Stomach smooth muscle (tissue), 2 donors: ENCODE measurements at regions not wholly inside any gene's neighbourhood (a gene's known extent, or its start where the extent isn't known, plus 50 kb on each side); places are given as distances from the start of the nearest gene placed in this dataset.
A peak's percentile ranks its signal among the peaks of the same experiment; 100 is the strongest.
"Not testable (repeated sequence)": the region's sequence is repeated elsewhere in the genome, so short reads cannot be mapped to it uniquely, and the experiment has no call there.

Experiments used
- H3K27ac ChIP-seq: one replicate; pipeline ENCODE4 v1.7.0; 2013; ENCODE audit warnings: mild to moderate bottlenecking, low read length, inconsistent platforms
- H3K27me3 ChIP-seq, 2 donors: one replicate each; pipeline ENCODE4 v1.7.0; 2013; ENCODE audit warnings: low read length in 2 of 2; ENCODE audit not compliant: insufficient read depth in 2 of 2, control insufficient read depth in 1 of 2
- H3K36me3 ChIP-seq, 2 donors: one replicate each; pipeline ENCODE4 v1.7.0; 2013; ENCODE audit warnings: low read length in 2 of 2; ENCODE audit not compliant: control insufficient read depth in 2 of 2, insufficient read depth in 2 of 2
- H3K4me1 ChIP-seq: one replicate; pipeline ENCODE4 v1.7.0; 2013; ENCODE audit warnings: low read length; ENCODE audit not compliant: control insufficient read depth, insufficient read depth
- H3K4me3 ChIP-seq, 2 donors: one replicate each; pipeline ENCODE4 v1.7.0; 2013; ENCODE audit warnings: low read length in 2 of 2
- H3K9ac ChIP-seq, 2 donors: one replicate each; pipeline ENCODE4 v1.7.0; 2013; ENCODE audit warnings: low read length in 2 of 2, mild to moderate bottlenecking in 1 of 2
- H3K9me3 ChIP-seq, 2 donors: one replicate each; pipeline ENCODE4 v1.7.0; 2013; ENCODE audit warnings: low read length in 2 of 2; ENCODE audit not compliant: control insufficient read depth in 2 of 2
- donor health status: healthy.
- donor health status: Pancreatic carcinoma.

DNA sequence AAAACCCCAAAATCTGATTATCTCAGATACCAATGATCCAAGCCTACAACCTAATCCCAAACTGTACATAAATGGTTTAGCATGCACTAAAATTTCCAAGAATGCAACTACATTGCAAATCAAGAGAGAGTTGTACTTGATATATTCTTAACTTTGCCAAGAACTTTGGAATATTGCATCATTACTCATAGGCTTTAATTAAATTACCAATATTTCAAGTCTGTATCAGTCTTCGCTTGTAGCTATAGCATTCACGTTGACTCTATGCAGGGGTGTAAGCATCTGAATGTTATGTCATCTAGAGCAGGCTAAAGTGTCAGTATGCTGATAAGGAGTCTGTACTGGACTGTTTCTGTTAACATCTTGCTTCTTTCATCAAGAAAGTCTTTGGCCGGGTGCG is 56.3 kb downstream of the FOXI3 start:
- Histone ChIP-seq H3K27ac (no peak overlapping the region), H3K4me1 (no peaks in the 10 kb centered on the region), H3K4me3 (no peak overlapping the region), H3K27me3 (peaks cover 0 to 6% of the 10 kb centered on the region in 2 donors), H3K36me3 (no peaks in the 10 kb centered on the region), H3K9me3 (peaks cover 0 to 4% of the 10 kb centered on the region in 2 donors), H3K9ac (no peak overlapping the region)

DNA sequence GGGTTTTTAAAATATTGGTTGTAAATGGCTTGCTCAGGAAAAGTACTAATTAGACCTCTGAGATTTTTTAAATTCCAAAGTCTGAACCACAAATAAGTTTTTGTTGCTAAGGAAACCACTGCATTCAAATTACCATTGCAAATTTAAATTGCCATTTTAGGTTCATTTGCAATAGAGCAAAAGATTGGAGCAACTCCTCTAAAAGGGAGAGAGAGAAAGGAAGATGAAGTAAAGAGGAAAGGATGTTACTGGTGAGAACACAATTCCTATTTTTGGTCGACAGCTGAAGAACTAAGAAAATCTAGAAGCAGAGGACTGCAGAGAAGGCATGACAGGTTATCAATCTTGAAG is 74.9 kb downstream of the FOXI3 start:
- H3K36me3 ChIP-seq = no peaks in the 10 kb centered on the region
- no peaks in the 10 kb centered on the region for H3K4me1 ChIP-seq
- H3K9ac ChIP-seq = no peak overlapping the region
- no peaks in the 10 kb centered on the region for H3K27me3 ChIP-seq
- H3K4me3 ChIP-seq = no peak overlapping the region
- H3K27ac ChIP-seq = no peak overlapping the region
- H3K9me3 ChIP-seq = peaks cover 3 to 5% of the 10 kb centered on the region in 2 donors

- Histone ChIP-seq H3K27me3 (no peaks in the 10 kb centered on the region), H3K9ac (no peak overlapping the region), H3K36me3 (no peaks in the 10 kb centered on the region), H3K9me3 (peaks cover 0 to 3% of the 10 kb centered on the region in 2 donors), H3K4me1 (no peaks in the 10 kb centered on the region), H3K4me3 (no peak overlapping the region), H3K27ac (no peak overlapping the region)
Measured at GRCh38 chr2:88372042-88372441, 80.5 kb downstream of the FOXI3 start.

- not testable (repeated sequence) for H3K4me3 ChIP-seq, H3K36me3 ChIP-seq, H3K4me1 ChIP-seq, H3K27ac ChIP-seq, H3K9me3 ChIP-seq, H3K9ac ChIP-seq, H3K27me3 ChIP-seq
Measured at GRCh38 chr2:88365408-88365807, 87.1 kb downstream of the FOXI3 start.

DNA sequence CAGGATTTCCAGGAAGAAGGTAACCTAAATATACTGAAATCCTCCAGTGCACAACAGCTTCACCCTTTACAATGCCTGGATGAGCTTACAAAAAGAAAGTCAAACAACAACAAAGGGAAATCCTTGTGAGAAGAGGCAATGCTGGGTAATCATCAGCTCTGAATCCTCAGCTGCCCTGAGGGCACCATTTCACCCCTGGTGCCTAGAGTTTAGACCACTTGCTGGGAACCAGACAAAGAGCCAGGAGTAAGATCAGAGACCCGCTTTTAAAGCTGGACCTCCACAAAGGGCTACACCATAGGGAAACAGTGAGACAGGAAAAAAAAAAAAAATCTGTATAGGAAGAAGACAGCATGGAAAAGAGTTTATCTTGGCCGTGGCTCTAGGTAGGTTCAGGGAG is 97.0 kb downstream of the FOXI3 start:
- no peak overlapping the region for H3K4me3 ChIP-seq
- no peaks in the 10 kb centered on the region for H3K4me1 ChIP-seq
- H3K9ac ChIP-seq = no peak overlapping the region
- H3K36me3 ChIP-seq = no peaks in the 10 kb centered on the region
- H3K9me3 ChIP-seq = peaks cover 0 to 4% of the 10 kb centered on the region in 2 donors
- peaks cover 5 to 8% of the 10 kb centered on the region in 2 donors for H3K27me3 ChIP-seq
- H3K27ac ChIP-seq = no peak overlapping the region

DNA sequence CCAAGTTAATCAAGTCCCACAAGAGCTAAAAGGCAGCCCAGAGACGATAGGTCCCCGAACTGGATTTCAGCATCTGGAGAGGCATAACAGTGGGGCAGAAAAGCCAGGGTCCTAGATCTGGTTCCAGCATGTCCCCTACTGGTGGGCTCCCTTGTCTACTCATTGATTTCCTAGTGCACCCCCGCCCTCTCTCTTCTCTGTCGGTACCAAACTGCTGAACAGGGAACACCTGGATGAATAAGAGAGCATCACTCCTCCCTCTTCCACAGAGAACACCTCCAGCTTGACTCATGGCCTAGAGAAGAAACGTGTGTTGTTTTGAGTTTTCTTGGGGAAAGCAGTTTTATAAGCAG is 101.3 kb downstream of the FOXI3 start:
- no peaks in the 10 kb centered on the region for H3K36me3 ChIP-seq
- peaks cover 0 to 4% of the 10 kb centered on the region in 2 donors for H3K9me3 ChIP-seq
- no peak overlapping the region for H3K27ac ChIP-seq
- H3K27me3 ChIP-seq = peaks cover 13 to 21% of the 10 kb centered on the region in 2 donors
- no peaks in the 10 kb centered on the region for H3K4me1 ChIP-seq
- H3K4me3 ChIP-seq = no peak overlapping the region
- H3K9ac ChIP-seq = no peak overlapping the region

DNA sequence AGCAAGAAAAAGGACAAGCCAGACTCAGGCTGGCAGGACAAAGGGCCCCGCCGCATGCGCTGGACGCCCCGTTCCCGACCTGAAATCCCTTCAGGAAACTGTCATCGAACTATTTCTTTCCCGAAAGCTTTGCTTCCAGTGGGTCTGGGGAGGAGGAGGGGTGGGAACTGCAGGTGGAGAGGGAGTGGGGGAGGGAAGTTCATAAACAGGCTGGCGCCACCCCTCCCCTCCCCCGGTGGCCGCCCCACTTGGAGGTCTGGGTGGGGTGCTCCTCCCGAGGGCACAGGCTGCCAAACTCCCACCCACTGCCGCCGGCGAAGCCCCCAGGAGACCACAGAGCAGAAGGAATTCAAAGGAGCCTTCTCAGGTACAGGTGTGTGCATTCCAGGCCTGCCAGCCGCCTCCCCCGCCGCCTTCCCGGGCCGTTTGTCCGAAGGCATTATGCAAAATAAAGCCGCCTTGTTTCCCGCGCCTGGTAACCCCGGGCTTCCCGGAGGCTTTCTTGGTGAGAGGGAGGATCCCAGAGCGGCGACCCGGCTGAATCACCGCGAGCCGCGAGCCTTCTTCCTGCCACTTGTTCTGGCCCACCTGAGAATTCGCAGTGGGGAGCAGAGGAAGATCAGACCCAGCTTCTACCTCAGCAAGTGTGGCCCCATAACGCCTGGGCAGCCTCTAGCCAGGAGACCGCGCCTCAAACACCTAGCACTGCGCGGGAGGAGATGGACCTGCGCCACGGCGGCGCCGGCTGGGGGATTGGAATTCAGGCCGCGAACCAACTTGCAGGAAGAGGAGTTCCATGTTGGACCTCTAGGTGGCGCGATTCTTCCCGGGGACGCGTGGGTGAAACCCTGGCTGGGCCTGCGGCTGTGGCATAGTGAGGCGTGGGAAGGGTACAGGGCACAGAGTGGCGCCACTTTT is 101.9 kb downstream of the FOXI3 start:
- Histone ChIP-seq H3K4me1 (no peaks in the 10 kb centered on the region), H3K4me3 (peak overlapping the region in 1 of 2 donors; percentile 29), H3K9ac (no peak overlapping the region), H3K27ac (no peak overlapping the region), H3K36me3 (no peaks in the 10 kb centered on the region), H3K27me3 (peaks cover 13 to 21% of the 10 kb centered on the region in 2 donors), H3K9me3 (peaks cover 0 to 4% of the 10 kb centered on the region in 2 donors)

DNA sequence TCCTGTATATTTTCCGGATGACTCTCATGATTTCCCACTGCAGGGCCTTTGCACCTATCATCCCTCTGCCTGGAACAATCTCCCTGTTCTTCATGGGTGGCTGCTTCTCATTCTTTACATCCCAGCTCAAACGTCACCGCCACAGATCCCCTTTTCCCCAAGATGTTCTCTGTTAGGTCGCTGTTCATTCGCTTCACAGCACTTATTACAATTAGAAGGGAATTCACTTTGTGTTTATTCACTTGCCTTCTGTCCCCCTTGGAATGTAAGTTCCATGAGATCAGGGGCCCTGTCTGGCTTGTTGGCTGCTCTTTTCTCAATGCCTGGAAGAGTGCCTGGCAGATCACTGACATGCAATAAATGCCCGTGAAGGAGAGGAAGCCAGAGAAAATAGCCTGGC is 106.7 kb downstream of the FOXI3 start:
- H3K27me3 ChIP-seq = peaks cover 9 to 16% of the 10 kb centered on the region in 2 donors
- H3K9ac ChIP-seq = no peak overlapping the region
- H3K9me3 ChIP-seq = no peaks in the 10 kb centered on the region
- no peaks in the 10 kb centered on the region for H3K4me1 ChIP-seq
- H3K36me3 ChIP-seq = no peaks in the 10 kb centered on the region
- H3K4me3 ChIP-seq = no peak overlapping the region
- no peak overlapping the region for H3K27ac ChIP-seq

DNA sequence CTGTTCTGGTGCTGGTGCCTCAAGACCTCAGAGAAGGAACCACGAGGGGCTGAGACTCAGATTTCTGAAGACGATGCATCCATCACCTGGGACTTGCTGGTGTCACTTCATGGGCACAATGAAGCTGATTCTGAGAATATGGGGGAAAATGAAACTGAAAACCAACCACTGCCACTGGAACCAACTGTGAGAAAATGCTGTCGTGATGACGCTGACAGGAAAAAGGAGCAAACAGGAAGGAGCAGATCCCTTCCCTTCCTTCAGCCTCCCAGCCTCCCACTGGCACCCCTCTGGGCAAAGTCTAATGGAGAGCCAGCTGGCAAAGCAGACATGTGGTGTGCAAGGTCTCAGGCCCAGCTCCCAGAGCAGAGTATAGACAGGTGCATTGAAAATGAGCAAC is 109.7 kb downstream of the FOXI3 start:
- H3K4me1 ChIP-seq = no peaks in the 10 kb centered on the region
- H3K27ac ChIP-seq = no peak overlapping the region
- H3K9me3 ChIP-seq = no peaks in the 10 kb centered on the region
- no peaks in the 10 kb centered on the region for H3K36me3 ChIP-seq
- no peak overlapping the region for H3K9ac ChIP-seq
- H3K4me3 ChIP-seq = no peak overlapping the region
- H3K27me3 ChIP-seq = no peaks in the 10 kb centered on the region

GRCh38 chr2:88334418-88334817 is 118.1 kb downstream of the FOXI3 start:
- H3K4me3 ChIP-seq = no peak overlapping the region
- H3K4me1 ChIP-seq = no peaks in the 10 kb centered on the region
- no peaks in the 10 kb centered on the region for H3K36me3 ChIP-seq
- H3K27ac ChIP-seq = no peak overlapping the region
- no peak overlapping the region for H3K9ac ChIP-seq
- peaks cover 0 to 3% of the 10 kb centered on the region in 2 donors for H3K9me3 ChIP-seq
- peaks cover 0 to 5% of the 10 kb centered on the region in 2 donors for H3K27me3 ChIP-seq

DNA sequence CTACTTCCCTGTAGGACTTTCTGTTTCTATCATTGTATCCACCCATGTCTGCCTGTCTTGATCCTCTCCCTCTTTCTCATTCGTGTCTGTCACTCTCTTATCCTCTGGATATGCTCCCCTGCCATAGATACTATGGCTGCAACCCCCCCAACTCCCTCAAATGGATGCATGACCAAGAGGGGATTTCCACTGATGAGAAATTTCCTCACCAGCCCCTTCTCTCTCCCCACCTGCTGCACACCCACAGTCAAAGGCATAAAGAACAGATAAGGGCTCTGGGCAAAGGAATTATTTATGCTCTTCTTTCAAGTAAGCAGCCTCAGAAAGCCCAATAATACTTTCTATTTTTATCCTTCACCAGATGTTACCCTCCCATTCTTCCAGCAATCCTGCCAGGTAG is 121.3 kb downstream of the FOXI3 start:
- H3K27ac ChIP-seq = no peak overlapping the region
- H3K27me3 ChIP-seq = peaks cover 0 to 6% of the 10 kb centered on the region in 2 donors
- no peak overlapping the region for H3K9ac ChIP-seq
- no peaks in the 10 kb centered on the region for H3K36me3 ChIP-seq
- H3K4me1 ChIP-seq = no peaks in the 10 kb centered on the region
- H3K4me3 ChIP-seq = no peak overlapping the region
- H3K9me3 ChIP-seq = peaks cover 0 to 4% of the 10 kb centered on the region in 2 donors
